ENCODE measurements at regions not wholly inside any gene's neighbourhood (a gene's known extent, or its start where the extent isn't known, plus 50 kb on each side); places are given as distances from the start of the nearest gene placed in this dataset.

GRCh38 chr7:46791188-46791587 is 790.7 kb downstream of the TNS3 start:
- Histone ChIP-seq H3K27me3 (ENCODE audit: insufficient read depth, low read length) (no peaks in the 10 kb centered on the region), H4K20me1 (ENCODE audit: insufficient read depth) (no peaks in the 10 kb centered on the region), H3K9me2 (ENCODE audit: insufficient read depth) (no peaks in the 10 kb centered on the region), H3K27ac (ENCODE audit: low read depth, low read length) (no peak overlapping the region), H3K4me3 (replicated peaks in 1 of 2; ENCODE audit: low read depth in 1 of 2, low read length in 2 of 2) (no peak overlapping the region), H3K4me2 (ENCODE audit: low read length) (no peak overlapping the region), H3K9ac (ENCODE audit: low read length) (no peak overlapping the region), H3K36me3 (ENCODE audit: control insufficient read depth in 1 of 2, insufficient read depth in 2 of 2, low read length in 2 of 2) (no peaks in the 10 kb centered on the region), H3K9me3 (ENCODE audit: control insufficient read depth in 1 of 2, insufficient read depth in 1 of 2, low read depth in 1 of 2, low read length in 2 of 2) (no peaks in the 10 kb centered on the region), H3K4me1 (ENCODE audit: control insufficient read depth in 1 of 2, insufficient read depth in 2 of 2, low read length in 2 of 2) (0 out of 4 replicates have a peak, but pooled peaks cover 0 to 3% of the 10 kb centered on the region in 2 experiments), H3K79me2 (ENCODE audit: insufficient read depth, low read length) (no peaks in the 10 kb centered on the region), H2AFZ (ENCODE audit: low read depth, low read length, poor library complexity, severe bottlenecking) (no peak overlapping the region)
- ATAC-seq, result no peak
- no peak for DNase-seq (ENCODE audit: low read depth, low spot score)
- CTCF ChIA-PET, result no interaction called here
- TF ChIP-seq FOSL1 (IDR thresholded peaks at IDR 0.05; ENCODE audit: low read depth) (no peak), ZFX (IDR thresholded peaks at IDR 0.05) (no peak), ZBTB33 (IDR thresholded peaks at IDR 0.05; ENCODE audit: extremely low read depth, insufficient replicate concordance, low read length) (no peak), CEBPB (IDR thresholded peaks at IDR 0.05; ENCODE audit: low read depth) (no peak), RAD21 (IDR thresholded peaks at IDR 0.05; ENCODE audit: low read depth) (no peak), POLR2A (IDR thresholded peaks at IDR 0.05; ENCODE audit: borderline replicate concordance, extremely low read depth, insufficient read depth, insufficient read length) (no peak), YY1 (IDR thresholded peaks at IDR 0.05; ENCODE audit: extremely low read depth, insufficient replicate concordance, low read depth, low read length) (no peak), ELF1 (IDR thresholded peaks at IDR 0.05; ENCODE audit: borderline replicate concordance, low read depth) (no peak)
- POLR2A ChIA-PET, result no interaction called here
- intact Hi-C loops (cut with micrococcal nuclease), result no loop called here
- no TSS peak for BruUV-seq (replicated peaks)
- RAD21 ChIA-PET (ENCODE audit: low non-redundant PET in 1 of 2, low total read pairs in 2 of 2, uncharacterized antibody in 2 of 2, unreplicated experiment in 2 of 2), result no interaction called here

- ATAC-seq, result no peak
- BruUV-seq (replicated peaks), result no TSS peak
- no peak overlapping the region for H3K4me2 ChIP-seq (ENCODE audit: low read length)
- no peaks in the 10 kb centered on the region for H3K36me3 ChIP-seq (ENCODE audit: control insufficient read depth in 1 of 2, insufficient read depth in 2 of 2, low read length in 2 of 2)
- no peaks in the 10 kb centered on the region for H3K9me3 ChIP-seq (ENCODE audit: control insufficient read depth in 1 of 2, insufficient read depth in 1 of 2, low read depth in 1 of 2, low read length in 2 of 2)
- DNase-seq (ENCODE audit: low read depth, low spot score), result no peak
- H4K20me1 ChIP-seq (ENCODE audit: insufficient read depth), result no peaks in the 10 kb centered on the region
- TF ChIP-seq SRF (IDR thresholded peaks at IDR 0.05; ENCODE audit: low read depth) (no peak), CEBPB (IDR thresholded peaks at IDR 0.05; ENCODE audit: low read depth) (no peak), SP1 (IDR thresholded peaks at IDR 0.05; ENCODE audit: low read depth) (no peak), JUND (IDR thresholded peaks at IDR 0.05) (no peak), CBX3 (IDR thresholded peaks at IDR 0.05; ENCODE audit: low read depth) (no peak), ZFX (IDR thresholded peaks at IDR 0.05) (no peak), CTCF (IDR thresholded peaks at IDR 0.05 in 2 of 3, conservative IDR thresholded peaks at IDR 0.05 in 1 of 3; ENCODE audit: borderline replicate concordance in 1 of 3, insufficient read depth in 1 of 3, low read depth in 2 of 3, low read length in 2 of 3) (no peak), RAD21 (IDR thresholded peaks at IDR 0.05; ENCODE audit: low read depth) (no peak), ZBTB33 (IDR thresholded peaks at IDR 0.05; ENCODE audit: extremely low read depth, insufficient replicate concordance, low read length) (no peak), EZH2phosphoT487 (IDR thresholded peaks at IDR 0.05; ENCODE audit: borderline replicate concordance) (no peak)
- intact Hi-C loops (cut with micrococcal nuclease), result no loop called here
- ChIA-PET RAD21 (ENCODE audit: low non-redundant PET in 1 of 2, low total read pairs in 2 of 2, uncharacterized antibody in 2 of 2, unreplicated experiment in 2 of 2) (no interaction called here), POLR2A (no interaction called here), CTCF (no interaction called here)
- no peak overlapping the region for H3K4me3 ChIP-seq (replicated peaks in 1 of 2; ENCODE audit: low read depth in 1 of 2, low read length in 2 of 2)
- H3K9ac ChIP-seq (ENCODE audit: low read length), result no peak overlapping the region
- no peaks in the 10 kb centered on the region for H3K79me2 ChIP-seq (ENCODE audit: insufficient read depth, low read length)
- peaks cover 2 to 15% of the 10 kb centered on the region in 2 experiments; a peak in 2 of 4 replicates for H3K4me1 ChIP-seq (ENCODE audit: control insufficient read depth in 1 of 2, insufficient read depth in 2 of 2, low read length in 2 of 2)
- no peaks in the 10 kb centered on the region for H3K27me3 ChIP-seq (ENCODE audit: insufficient read depth, low read length)
- no peak overlapping the region for H2AFZ ChIP-seq (ENCODE audit: low read depth, low read length, poor library complexity, severe bottlenecking)
- no peak overlapping the region for H3K27ac ChIP-seq (ENCODE audit: low read depth, low read length)
- H3K9me2 ChIP-seq (ENCODE audit: insufficient read depth), result no peaks in the 10 kb centered on the region
Observed at GRCh38 chr7:46786995-46787394, 794.9 kb downstream of the TNS3 start.
